Erythroblast (primary cell): ENCODE measurements at regions not wholly inside any gene's neighbourhood (a gene's known extent, or its start where the extent isn't known, plus 50 kb on each side); places are given as distances from the start of the nearest gene placed in this dataset.

Experiments
- GATA1 ChIP-seq: IDR thresholded peaks from 2 replicates; pipeline ENCODE4 v1.6.1; 2011; ENCODE audit warnings: low read depth, mild to moderate bottlenecking, control low read depth, low read length, moderate library complexity
- POLR2A ChIP-seq: IDR thresholded peaks from 2 replicates; pipeline ENCODE4 v1.6.1; 2011; ENCODE audit warnings: mild to moderate bottlenecking, low read length

GRCh38 chr9:84445737-84446136, 105.2 kb upstream of the SLC28A3 start:
- no peak for TF ChIP-seq POLR2A
- TF ChIP-seq GATA1 = no peak
